Tibial nerve (tissue), 4 donors: ENCODE measurements at regions not wholly inside any gene's neighbourhood (a gene's known extent, or its start where the extent isn't known, plus 50 kb on each side); places are given as distances from the start of the nearest gene placed in this dataset.

Experiments used
- EP300 ChIP-seq, 2 donors: sonication (generic); formaldehyde crosslinking; IDR thresholded peaks; one replicate each; pipeline ENCODE4 v1.6.1; 2017; ENCODE audit warnings: antibody characterized with exemption in 2 of 2, mild to moderate bottlenecking in 1 of 2
- POLR2A ChIP-seq, 2 donors: fragments of 450-650 bp; IDR thresholded peaks; one replicate each; pipeline ENCODE4 v1.6.1; 2017; ENCODE audit warnings: antibody characterized with exemption in 2 of 2, mild to moderate bottlenecking in 2 of 2, moderate library complexity in 2 of 2
- TF ChIP-seq, protein P1 (sequence below), 5 experiments: fragments of 200-600 bp in 3 of 5; fragments of 450-650 bp in 2 of 5; sonication (generic) in 3 of 5; IDR thresholded peaks; one replicate each; pipeline ENCODE4 v1.5.1; 2016 to 2019; ENCODE audit warnings: antibody characterized with exemption in 5 of 5, mild to moderate bottlenecking in 3 of 5, moderate library complexity in 2 of 5

DNA sequence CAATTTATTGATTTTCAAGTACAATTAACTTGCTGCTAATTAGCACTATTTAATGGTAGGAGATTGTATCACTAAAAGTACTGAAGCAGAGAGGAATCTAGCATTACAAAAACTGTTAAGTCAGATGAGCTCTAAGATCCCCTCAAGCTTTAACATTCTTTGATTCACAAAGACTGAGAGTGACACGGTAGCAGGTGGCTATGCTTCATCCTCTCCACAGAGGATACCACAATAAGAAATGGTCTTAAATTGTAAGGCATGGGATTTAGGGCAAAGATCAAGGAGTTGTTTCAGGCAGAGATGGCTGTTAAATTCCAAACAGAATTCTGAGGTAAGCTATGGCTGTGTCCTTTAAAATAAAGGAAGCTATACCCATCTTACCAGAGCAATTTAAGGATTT is 67.8 kb upstream of the BEND6 start:
- TF ChIP-seq, protein P1, sequence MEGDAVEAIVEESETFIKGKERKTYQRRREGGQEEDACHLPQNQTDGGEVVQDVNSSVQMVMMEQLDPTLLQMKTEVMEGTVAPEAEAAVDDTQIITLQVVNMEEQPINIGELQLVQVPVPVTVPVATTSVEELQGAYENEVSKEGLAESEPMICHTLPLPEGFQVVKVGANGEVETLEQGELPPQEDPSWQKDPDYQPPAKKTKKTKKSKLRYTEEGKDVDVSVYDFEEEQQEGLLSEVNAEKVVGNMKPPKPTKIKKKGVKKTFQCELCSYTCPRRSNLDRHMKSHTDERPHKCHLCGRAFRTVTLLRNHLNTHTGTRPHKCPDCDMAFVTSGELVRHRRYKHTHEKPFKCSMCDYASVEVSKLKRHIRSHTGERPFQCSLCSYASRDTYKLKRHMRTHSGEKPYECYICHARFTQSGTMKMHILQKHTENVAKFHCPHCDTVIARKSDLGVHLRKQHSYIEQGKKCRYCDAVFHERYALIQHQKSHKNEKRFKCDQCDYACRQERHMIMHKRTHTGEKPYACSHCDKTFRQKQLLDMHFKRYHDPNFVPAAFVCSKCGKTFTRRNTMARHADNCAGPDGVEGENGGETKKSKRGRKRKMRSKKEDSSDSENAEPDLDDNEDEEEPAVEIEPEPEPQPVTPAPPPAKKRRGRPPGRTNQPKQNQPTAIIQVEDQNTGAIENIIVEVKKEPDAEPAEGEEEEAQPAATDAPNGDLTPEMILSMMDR (IDR thresholded peaks at IDR 0.05) = no peak
- no peak for TF ChIP-seq EP300 (IDR thresholded peaks at IDR 0.05)
- no peak for TF ChIP-seq POLR2A (IDR thresholded peaks at IDR 0.05)
